Activated CD4-positive, alpha-beta memory T cell treated with anti-CD3 and anti-CD28 coated beads, Interleukin-2, amount 10 ng/mL, durations not matched to agents 7 days and 5 days (primary cell): ENCODE measurements at regions not wholly inside any gene's neighbourhood (a gene's known extent, or its start where the extent isn't known, plus 50 kb on each side); places are given as distances from the start of the nearest gene placed in this dataset.
"Not testable (repeated sequence)": the region's sequence is repeated elsewhere in the genome, so short reads cannot be mapped to it uniquely, and the experiment has no call there.

Experiments used
- CTCF ChIA-PET: fragments of 350-600 bp; sonication (Branson Sonifier 250); formaldehyde crosslinking; loops from one replicate; lab custom pipeline; 2021; ENCODE audit warnings: antibody characterized with exemption, inconsistent platforms; lab: Charles Lee
- POLR2A ChIA-PET: fragments of 350-600 bp; sonication (Branson Sonifier 250); formaldehyde crosslinking; loops from one replicate; lab custom pipeline; 2021; ENCODE audit warnings: antibody characterized with exemption; lab: Charles Lee
- DNase-seq: peaks from one replicate; pipeline ENCODE4 v3.0.0-alpha.2; 2020
- H3K27ac Mint-ChIP-seq: one replicate; pipeline ENCODE4 v1.8.0; 2021; ENCODE audit warnings: mild to moderate bottlenecking, mixed read lengths
- H3K27me3 Mint-ChIP-seq: one replicate; pipeline ENCODE4 v1.8.0; 2021; ENCODE audit warnings: mixed read lengths
- H3K36me3 Mint-ChIP-seq: one replicate; pipeline ENCODE4 v1.8.0; 2021; ENCODE audit warnings: low read depth, mixed read lengths
- H3K4me1 Mint-ChIP-seq: one replicate; pipeline ENCODE4 v1.8.0; 2021; ENCODE audit warnings: mixed read lengths
- H3K4me3 Mint-ChIP-seq: one replicate; pipeline ENCODE4 v1.8.0; 2021; ENCODE audit warnings: mild to moderate bottlenecking, mixed read lengths
- H3K9me3 Mint-ChIP-seq: one replicate; pipeline ENCODE4 v1.8.0; 2021; ENCODE audit warnings: mixed read lengths

GRCh38 chr4:119958983-119959382 lies 107.7 kb downstream of the MAD2L1 start:
- ChIA-PET POLR2A (no interaction called here), CTCF (no interaction called here)
- no peak for DNase-seq
- Mint-ChIP-seq H3K9me3 (peaks cover 4% of the 10 kb centered on the region), H3K36me3 (no peaks in the 10 kb centered on the region), H3K4me3 (no peak overlapping the region), H3K4me1 (no peaks in the 10 kb centered on the region), H3K27me3 (no peaks in the 10 kb centered on the region), H3K27ac (no peak overlapping the region)

GRCh38 chr4:119955256-119955655 lies 111.4 kb downstream of the MAD2L1 start:
- no peaks in the 10 kb centered on the region for H3K27me3 Mint-ChIP-seq
- ChIA-PET POLR2A (no interaction called here), CTCF (no interaction called here)
- H3K27ac Mint-ChIP-seq, result no peak overlapping the region
- H3K36me3 Mint-ChIP-seq, result no peaks in the 10 kb centered on the region
- no peaks in the 10 kb centered on the region for H3K4me1 Mint-ChIP-seq
- H3K4me3 Mint-ChIP-seq, result no peak overlapping the region
- no peak for DNase-seq
- H3K9me3 Mint-ChIP-seq, result peaks cover 4% of the 10 kb centered on the region

GRCh38 chr4:119954487-119954886 lies 112.2 kb downstream of the MAD2L1 start:
- H3K4me1 Mint-ChIP-seq, H3K27ac Mint-ChIP-seq, H3K4me3 Mint-ChIP-seq, DNase-seq, POLR2A ChIA-PET, H3K27me3 Mint-ChIP-seq, H3K36me3 Mint-ChIP-seq, H3K9me3 Mint-ChIP-seq, CTCF ChIA-PET: not testable (repeated sequence)

GRCh38 chr4:119946359-119946758 lies 120.3 kb downstream of the MAD2L1 start:
- no peaks in the 10 kb centered on the region for H3K4me1 Mint-ChIP-seq
- ChIA-PET POLR2A (no interaction called here), CTCF (no interaction called here)

GRCh38 chr4:119942806-119943205 lies 123.8 kb downstream of the MAD2L1 start:
- Mint-ChIP-seq H3K4me3 (no peak overlapping the region), H3K27ac (no peak overlapping the region), H3K4me1 (no peaks in the 10 kb centered on the region), H3K27me3 (no peaks in the 10 kb centered on the region), H3K36me3 (no peaks in the 10 kb centered on the region), H3K9me3 (no peaks in the 10 kb centered on the region)
- ChIA-PET POLR2A (no interaction called here), CTCF (no interaction called here)
- DNase-seq, result no peak

More at GRCh38 chr4:119946359-119946758, 120.3 kb downstream of the MAD2L1 start:
- H3K27me3 Mint-ChIP-seq, result no peaks in the 10 kb centered on the region
- no peak overlapping the region for H3K4me3 Mint-ChIP-seq
- no peaks in the 10 kb centered on the region for H3K9me3 Mint-ChIP-seq
- DNase-seq, result no peak
- no peaks in the 10 kb centered on the region for H3K36me3 Mint-ChIP-seq
- no peak overlapping the region for H3K27ac Mint-ChIP-seq

- no peaks in the 10 kb centered on the region for H3K27me3 Mint-ChIP-seq
- CTCF ChIA-PET, result no interaction called here
Measured at GRCh38 chr4:119940557-119940956, 126.1 kb downstream of the MAD2L1 start.

GRCh38 chr4:119939071-119939995 lies 127.3 kb downstream of the MAD2L1 start:
- Mint-ChIP-seq H3K4me1 (no peaks in the 10 kb centered on the region), H3K27me3 (no peaks in the 10 kb centered on the region), H3K4me3 (no peak overlapping the region), H3K36me3 (no peaks in the 10 kb centered on the region), H3K9me3 (no peaks in the 10 kb centered on the region), H3K27ac (no peak overlapping the region)
- POLR2A ChIA-PET, result no interaction called here
- CTCF ChIA-PET, result no interaction called here
- DNase-seq, result no peak

More at GRCh38 chr4:119940557-119940956, 126.1 kb downstream of the MAD2L1 start:
- POLR2A ChIA-PET, result no interaction called here
- no peaks in the 10 kb centered on the region for H3K9me3 Mint-ChIP-seq
- no peaks in the 10 kb centered on the region for H3K4me1 Mint-ChIP-seq
- no peak for DNase-seq
- H3K4me3 Mint-ChIP-seq, result no peak overlapping the region
- no peaks in the 10 kb centered on the region for H3K36me3 Mint-ChIP-seq
- H3K27ac Mint-ChIP-seq, result no peak overlapping the region

GRCh38 chr4:119937746-119938145 lies 128.9 kb downstream of the MAD2L1 start:
- Mint-ChIP-seq H3K9me3 (no peaks in the 10 kb centered on the region), H3K27ac (no peak overlapping the region), H3K4me3 (no peak overlapping the region), H3K4me1 (no peaks in the 10 kb centered on the region), H3K27me3 (no peaks in the 10 kb centered on the region), H3K36me3 (no peaks in the 10 kb centered on the region)
- no peak for DNase-seq
- CTCF ChIA-PET, result no interaction called here
- POLR2A ChIA-PET, result no interaction called here

GRCh38 chr4:119933606-119934005 lies 133.0 kb downstream of the MAD2L1 start:
- POLR2A ChIA-PET, result no interaction called here
- no peaks in the 10 kb centered on the region for H3K9me3 Mint-ChIP-seq
- no peaks in the 10 kb centered on the region for H3K36me3 Mint-ChIP-seq
- DNase-seq, result no peak
- no peak overlapping the region for H3K27ac Mint-ChIP-seq
- no peaks in the 10 kb centered on the region for H3K4me1 Mint-ChIP-seq
- CTCF ChIA-PET, result no interaction called here
- H3K27me3 Mint-ChIP-seq, result no peaks in the 10 kb centered on the region
- no peak overlapping the region for H3K4me3 Mint-ChIP-seq

GRCh38 chr4:119932277-119932676 lies 134.4 kb downstream of the MAD2L1 start:
- DNase-seq, result no peak
- no peaks in the 10 kb centered on the region for H3K9me3 Mint-ChIP-seq
- no peak overlapping the region for H3K4me3 Mint-ChIP-seq
- H3K27ac Mint-ChIP-seq, result no peak overlapping the region
- H3K4me1 Mint-ChIP-seq, result no peaks in the 10 kb centered on the region
- H3K27me3 Mint-ChIP-seq, result no peaks in the 10 kb centered on the region
- ChIA-PET POLR2A (no interaction called here), CTCF (no interaction called here)
- H3K36me3 Mint-ChIP-seq, result no peaks in the 10 kb centered on the region

GRCh38 chr4:119930546-119930945 lies 136.1 kb downstream of the MAD2L1 start:
- no peaks in the 10 kb centered on the region for H3K9me3 Mint-ChIP-seq
- ChIA-PET POLR2A (no interaction called here), CTCF (no interaction called here)
- H3K36me3 Mint-ChIP-seq, result no peaks in the 10 kb centered on the region
- no peaks in the 10 kb centered on the region for H3K4me1 Mint-ChIP-seq
- H3K4me3 Mint-ChIP-seq, result no peak overlapping the region
- no peak for DNase-seq
- H3K27ac Mint-ChIP-seq, result no peak overlapping the region
- no peaks in the 10 kb centered on the region for H3K27me3 Mint-ChIP-seq

- Mint-ChIP-seq H3K27me3 (no peaks in the 10 kb centered on the region), H3K27ac (no peak overlapping the region), H3K4me3 (no peak overlapping the region), H3K9me3 (no peaks in the 10 kb centered on the region), H3K4me1 (no peaks in the 10 kb centered on the region), H3K36me3 (no peaks in the 10 kb centered on the region)
- POLR2A ChIA-PET, result no interaction called here
- CTCF ChIA-PET, result no interaction called here
- DNase-seq, result no peak
Measured at GRCh38 chr4:119921830-119922229, 144.8 kb downstream of the MAD2L1 start.

- ChIA-PET POLR2A (no interaction called here), CTCF (no interaction called here)
- Mint-ChIP-seq H3K27me3 (no peaks in the 10 kb centered on the region), H3K27ac (no peak overlapping the region), H3K4me3 (no peak overlapping the region), H3K4me1 (no peaks in the 10 kb centered on the region), H3K36me3 (no peaks in the 10 kb centered on the region), H3K9me3 (no peaks in the 10 kb centered on the region)
- DNase-seq, result no peak
Measured at GRCh38 chr4:119906277-119906676, 160.4 kb downstream of the MAD2L1 start.

GRCh38 chr4:119898211-119898610 lies 168.4 kb downstream of the MAD2L1 start:
- no peak for DNase-seq
- ChIA-PET POLR2A (interaction anchor here (0.7 kb wide), 1 partner anchor 80 kb away, joined by 3 read pairs; no protein-coding TSS in a partner anchor), CTCF (no interaction called here)
- no peaks in the 10 kb centered on the region for H3K9me3 Mint-ChIP-seq
- no peaks in the 10 kb centered on the region for H3K36me3 Mint-ChIP-seq
- no peak overlapping the region for H3K27ac Mint-ChIP-seq
- no peak overlapping the region for H3K4me3 Mint-ChIP-seq
- H3K27me3 Mint-ChIP-seq, result no peaks in the 10 kb centered on the region
- no peaks in the 10 kb centered on the region for H3K4me1 Mint-ChIP-seq
